ENCODE measurements at regions not wholly inside any gene's neighbourhood (a gene's known extent, or its start where the extent isn't known, plus 50 kb on each side); places are given as distances from the start of the nearest gene placed in this dataset.

GRCh38 chr2:47315475-47315874, 53.6 kb upstream of the EPCAM start:
- no peak overlapping the region for H3K27ac ChIP-seq
- DNase-seq (ENCODE audit: low spot score) = no peak
- CTCF ChIA-PET = no interaction called here
- POLR2A ChIA-PET (ENCODE audit: low non-redundant PET) = no interaction called here
- no peak for TF ChIP-seq CTCF (conservative IDR thresholded peaks at IDR 0.05; ENCODE audit: low read depth)

- TF ChIP-seq CTCF (conservative IDR thresholded peaks at IDR 0.05; ENCODE audit: low read depth) = no peak
- CTCF ChIA-PET = interaction anchor here (1.1 kb wide), 1 partner anchor 9 kb away, joined by 3 read pairs; no protein-coding TSS in a partner anchor
- no peak for DNase-seq (ENCODE audit: low spot score)
- no peak overlapping the region for H3K27ac ChIP-seq
- POLR2A ChIA-PET (ENCODE audit: low non-redundant PET) = no interaction called here
These were observed 55.4 kb upstream of the EPCAM start for GRCh38 chr2:47313728-47314127.

GRCh38 chr2:47313141-47313691, 55.9 kb upstream of the EPCAM start:
- ChIA-PET CTCF (interaction anchor here (0.6 to 1.1 kb wide), 4 partner anchors 10 to 141 kb away, joined by 3 read pairs; no protein-coding TSS in a partner anchor), POLR2A (ENCODE audit: low non-redundant PET) (interaction anchor here (0.5 to 0.6 kb wide), 2 partner anchors 10 to 277 kb away, joined by 3 read pairs; no protein-coding TSS in a partner anchor)
- peak; percentile 78 for DNase-seq (ENCODE audit: low spot score)
- no peak overlapping the region for H3K27ac ChIP-seq
- no peak for TF ChIP-seq CTCF (conservative IDR thresholded peaks at IDR 0.05; ENCODE audit: low read depth)

- DNase-seq (ENCODE audit: low spot score) = no peak
- ChIA-PET CTCF (interaction anchor here (0.6 kb wide), 2 partner anchors 11 to 140 kb away, joined by 3 read pairs; no protein-coding TSS in a partner anchor), POLR2A (ENCODE audit: low non-redundant PET) (interaction anchor here (0.5 to 0.6 kb wide), 2 partner anchors 10 to 277 kb away, joined by 3 read pairs; no protein-coding TSS in a partner anchor)
- TF ChIP-seq CTCF (conservative IDR thresholded peaks at IDR 0.05; ENCODE audit: low read depth) = no peak
- H3K27ac ChIP-seq = no peak overlapping the region
These were observed 56.6 kb upstream of the EPCAM start for GRCh38 chr2:47312491-47312850.

- no peak for DNase-seq (ENCODE audit: low spot score)
- TF ChIP-seq CTCF (conservative IDR thresholded peaks at IDR 0.05; ENCODE audit: low read depth) = no peak
- no peak overlapping the region for H3K27ac ChIP-seq
- CTCF ChIA-PET = no interaction called here
- POLR2A ChIA-PET (ENCODE audit: low non-redundant PET) = no interaction called here
These were observed 57.2 kb upstream of the EPCAM start for GRCh38 chr2:47311764-47312490.

GRCh38 chr2:47310801-47311560, 58.1 kb upstream of the EPCAM start:
- CTCF ChIA-PET = no interaction called here
- TF ChIP-seq CTCF (conservative IDR thresholded peaks at IDR 0.05; ENCODE audit: low read depth) = no peak
- POLR2A ChIA-PET (ENCODE audit: low non-redundant PET) = no interaction called here
- no peak for DNase-seq (ENCODE audit: low spot score)
- no peak overlapping the region for H3K27ac ChIP-seq

Measured in RWPE1 (cell line).